ENCODE measurements at regions not wholly inside any gene's neighbourhood (a gene's known extent, or its start where the extent isn't known, plus 50 kb on each side); places are given as distances from the start of the nearest gene placed in this dataset.

DNA sequence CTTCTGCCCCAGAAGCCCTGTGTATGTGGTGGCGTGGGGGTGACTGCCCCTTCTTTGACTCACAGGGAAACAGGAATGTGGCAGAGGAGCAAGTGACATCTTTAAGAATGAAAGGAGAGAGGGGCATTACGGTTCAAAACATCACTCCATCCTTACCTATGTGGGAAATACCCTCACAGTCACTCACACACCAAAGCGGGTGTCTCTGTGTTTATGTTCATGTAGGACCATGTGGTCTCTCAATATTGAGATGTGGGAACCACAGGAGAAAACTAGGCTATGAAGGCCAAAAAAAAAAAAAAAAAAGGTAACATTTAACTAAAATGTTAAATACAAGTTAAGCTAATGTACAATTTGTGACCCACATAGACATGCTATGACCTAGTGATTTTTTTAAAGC lies 153.6 kb upstream of the GPR12 start:
- TF ChIP-seq, protein P1, sequence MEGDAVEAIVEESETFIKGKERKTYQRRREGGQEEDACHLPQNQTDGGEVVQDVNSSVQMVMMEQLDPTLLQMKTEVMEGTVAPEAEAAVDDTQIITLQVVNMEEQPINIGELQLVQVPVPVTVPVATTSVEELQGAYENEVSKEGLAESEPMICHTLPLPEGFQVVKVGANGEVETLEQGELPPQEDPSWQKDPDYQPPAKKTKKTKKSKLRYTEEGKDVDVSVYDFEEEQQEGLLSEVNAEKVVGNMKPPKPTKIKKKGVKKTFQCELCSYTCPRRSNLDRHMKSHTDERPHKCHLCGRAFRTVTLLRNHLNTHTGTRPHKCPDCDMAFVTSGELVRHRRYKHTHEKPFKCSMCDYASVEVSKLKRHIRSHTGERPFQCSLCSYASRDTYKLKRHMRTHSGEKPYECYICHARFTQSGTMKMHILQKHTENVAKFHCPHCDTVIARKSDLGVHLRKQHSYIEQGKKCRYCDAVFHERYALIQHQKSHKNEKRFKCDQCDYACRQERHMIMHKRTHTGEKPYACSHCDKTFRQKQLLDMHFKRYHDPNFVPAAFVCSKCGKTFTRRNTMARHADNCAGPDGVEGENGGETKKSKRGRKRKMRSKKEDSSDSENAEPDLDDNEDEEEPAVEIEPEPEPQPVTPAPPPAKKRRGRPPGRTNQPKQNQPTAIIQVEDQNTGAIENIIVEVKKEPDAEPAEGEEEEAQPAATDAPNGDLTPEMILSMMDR (conservative IDR thresholded peaks at IDR 0.05) = no peak
- no peak for TF ChIP-seq ZFX (IDR thresholded peaks at IDR 0.05)
